CD8-positive, alpha-beta memory T cell (primary cell): ENCODE measurements at regions not wholly inside any gene's neighbourhood (a gene's known extent, or its start where the extent isn't known, plus 50 kb on each side); places are given as distances from the start of the nearest gene placed in this dataset.

Experiments used
- CTCF ChIA-PET: fragments of 350-600 bp; sonication (Branson Sonifier 250); formaldehyde crosslinking; loops from one replicate; lab custom pipeline; 2021; ENCODE audit warnings: antibody characterized with exemption; lab: Charles Lee
- POLR2A ChIA-PET: fragments of 350-600 bp; sonication (Branson Sonifier 250); formaldehyde crosslinking; loops from one replicate; lab custom pipeline; 2021; ENCODE audit warnings: antibody characterized with exemption; lab: Charles Lee
- DNase-seq, 5 donors: peaks; one replicate each; pipeline versions ENCODE4 v3.0.0 to v3.0.0-alpha.2; 2020 to 2022; ENCODE audit warnings: mixed read lengths in 1 of 5
- H3K27ac ChIP-seq: one replicate; pipeline ENCODE4 v1.7.0; 2013; ENCODE audit warnings: low read depth, mild to moderate bottlenecking, low read length, moderate library complexity
- H3K27me3 ChIP-seq: 2 replicates; pipeline ENCODE4 v1.7.0; 2013; ENCODE audit warnings: low read length, mild to moderate bottlenecking; ENCODE audit not compliant: insufficient read depth, poor library complexity, severe bottlenecking
- H3K36me3 ChIP-seq: 2 replicates; pipeline ENCODE4 v1.7.0; 2013; ENCODE audit warnings: mild to moderate bottlenecking, low read length, moderate library complexity; ENCODE audit not compliant: insufficient read depth
- H3K4me1 ChIP-seq: 2 replicates; pipeline ENCODE4 v1.7.0; 2013; ENCODE audit warnings: mild to moderate bottlenecking, low read length, moderate library complexity; ENCODE audit not compliant: insufficient read depth
- H3K4me3 ChIP-seq: 2 replicates; pipeline ENCODE4 v1.7.0; 2013; ENCODE audit warnings: mild to moderate bottlenecking, low read length
- H3K9me3 ChIP-seq: 2 replicates; pipeline ENCODE4 v1.7.0; 2013; ENCODE audit warnings: mild to moderate bottlenecking, low read length
- H3K27ac Mint-ChIP-seq, 8 donors: one replicate each; pipeline ENCODE4 v1.8.0; 2020 to 2021; ENCODE audit warnings: mixed read lengths in 8 of 8, mild to moderate bottlenecking in 6 of 8, inconsistent platforms in 3 of 8, moderate library complexity in 3 of 8
- H3K27me3 Mint-ChIP-seq, 2 donors: one replicate each; pipeline ENCODE4 v1.8.0; 2020 to 2021; ENCODE audit warnings: mixed read lengths in 2 of 2, mild to moderate bottlenecking in 1 of 2, moderate library complexity in 1 of 2
- H3K36me3 Mint-ChIP-seq, 3 donors: one replicate each; pipeline ENCODE4 v1.8.0; 2020 to 2021; ENCODE audit warnings: mixed read lengths in 3 of 3, inconsistent platforms in 1 of 3, mild to moderate bottlenecking in 1 of 3
- H3K4me1 Mint-ChIP-seq, 3 donors: one replicate each; pipeline ENCODE4 v1.8.0; 2020 to 2021; ENCODE audit warnings: mixed read lengths in 3 of 3, inconsistent platforms in 1 of 3, mild to moderate bottlenecking in 1 of 3
- H3K4me3 Mint-ChIP-seq, 7 donors: one replicate each; pipeline ENCODE4 v1.8.0; 2020 to 2021; ENCODE audit warnings: mixed read lengths in 7 of 7, mild to moderate bottlenecking in 6 of 7, moderate library complexity in 4 of 7, inconsistent platforms in 2 of 7
- H3K9me3 Mint-ChIP-seq, 5 donors: one replicate each; pipeline ENCODE4 v1.8.0; 2020 to 2022; ENCODE audit warnings: mixed read lengths in 5 of 5, mild to moderate bottlenecking in 3 of 5, moderate library complexity in 2 of 5, inconsistent platforms in 1 of 5

GRCh38 chr13:89843621-89844020, 1503.9 kb upstream of the MIR17HG start:
- Mint-ChIP-seq H3K9me3 (peaks cover 0 to 16% (median 5%) of the 10 kb centered on the region in 5 donors), H3K27me3 (no peaks in the 10 kb centered on the region), H3K4me1 (no peaks in the 10 kb centered on the region), H3K36me3 (no peaks in the 10 kb centered on the region), H3K27ac (no peak overlapping the region), H3K4me3 (no peak overlapping the region)
- H3K4me3 ChIP-seq = no peak overlapping the region
- POLR2A ChIA-PET = no interaction called here
- H3K27me3 ChIP-seq = no peaks in the 10 kb centered on the region
- H3K4me1 ChIP-seq = no peaks in the 10 kb centered on the region
- H3K9me3 ChIP-seq = no peaks in the 10 kb centered on the region
- CTCF ChIA-PET = no interaction called here
- no peaks in the 10 kb centered on the region for H3K36me3 ChIP-seq
- DNase-seq = no peak
- H3K27ac ChIP-seq = no peak overlapping the region

- no peaks in the 10 kb centered on the region for H3K27me3 ChIP-seq
- Mint-ChIP-seq H3K4me1 (no peaks in the 10 kb centered on the region), H3K27me3 (no peaks in the 10 kb centered on the region)
These were observed 1501.6 kb upstream of the MIR17HG start for GRCh38 chr13:89845874-89846273.

GRCh38 chr13:89846926-89847585, 1500.4 kb upstream of the MIR17HG start:
- DNase-seq = no peak
- ChIA-PET CTCF (no interaction called here), POLR2A (no interaction called here)
- Histone ChIP-seq H3K4me1 (no peaks in the 10 kb centered on the region), H3K9me3 (no peaks in the 10 kb centered on the region), H3K27ac (no peak overlapping the region), H3K36me3 (no peaks in the 10 kb centered on the region), H3K4me3 (no peak overlapping the region), H3K27me3 (no peaks in the 10 kb centered on the region)
- H3K27me3 Mint-ChIP-seq = no peaks in the 10 kb centered on the region
- H3K27ac Mint-ChIP-seq = no peak overlapping the region
- peaks cover 0 to 27% (median 3%) of the 10 kb centered on the region in 5 donors for H3K9me3 Mint-ChIP-seq
- no peaks in the 10 kb centered on the region for H3K36me3 Mint-ChIP-seq
- H3K4me3 Mint-ChIP-seq = no peak overlapping the region
- H3K4me1 Mint-ChIP-seq = no peaks in the 10 kb centered on the region

More at GRCh38 chr13:89845874-89846273, 1501.6 kb upstream of the MIR17HG start:
- H3K4me1 ChIP-seq = no peaks in the 10 kb centered on the region
- H3K27ac Mint-ChIP-seq = no peak overlapping the region
- H3K4me3 ChIP-seq = no peak overlapping the region
- ChIA-PET CTCF (no interaction called here), POLR2A (no interaction called here)
- no peak overlapping the region for H3K4me3 Mint-ChIP-seq
- no peaks in the 10 kb centered on the region for H3K36me3 Mint-ChIP-seq
- no peaks in the 10 kb centered on the region for H3K9me3 ChIP-seq
- H3K9me3 Mint-ChIP-seq = peaks cover 0 to 23% (median 7%) of the 10 kb centered on the region in 5 donors
- no peak overlapping the region for H3K27ac ChIP-seq
- DNase-seq = no peak
- no peaks in the 10 kb centered on the region for H3K36me3 ChIP-seq

GRCh38 chr13:89852570-89852969, 1494.9 kb upstream of the MIR17HG start:
- H3K27me3 Mint-ChIP-seq = no peaks in the 10 kb centered on the region
- no peak for DNase-seq
- Histone ChIP-seq H3K9me3 (no peaks in the 10 kb centered on the region), H3K36me3 (no peaks in the 10 kb centered on the region), H3K4me3 (no peak overlapping the region), H3K27ac (no peak overlapping the region), H3K4me1 (no peaks in the 10 kb centered on the region), H3K27me3 (no peaks in the 10 kb centered on the region)
- CTCF ChIA-PET = no interaction called here
- H3K36me3 Mint-ChIP-seq = no peaks in the 10 kb centered on the region
- H3K27ac Mint-ChIP-seq = no peak overlapping the region
- peaks cover 0 to 22% (median 3%) of the 10 kb centered on the region in 5 donors for H3K9me3 Mint-ChIP-seq
- H3K4me3 Mint-ChIP-seq = no peak overlapping the region
- H3K4me1 Mint-ChIP-seq = no peaks in the 10 kb centered on the region
- POLR2A ChIA-PET = no interaction called here

- ChIA-PET CTCF (no interaction called here), POLR2A (no interaction called here)
- H3K4me1 ChIP-seq = no peaks in the 10 kb centered on the region
- H3K36me3 Mint-ChIP-seq = no peaks in the 10 kb centered on the region
- DNase-seq = no peak
- H3K9me3 Mint-ChIP-seq = peaks cover under 1 to 26% (median 2%) of the 10 kb centered on the region in 5 donors
- H3K36me3 ChIP-seq = no peaks in the 10 kb centered on the region
- H3K27me3 Mint-ChIP-seq = no peaks in the 10 kb centered on the region
- H3K27ac Mint-ChIP-seq = no peak overlapping the region
- no peaks in the 10 kb centered on the region for H3K9me3 ChIP-seq
- H3K27ac ChIP-seq = no peak overlapping the region
- no peaks in the 10 kb centered on the region for H3K4me1 Mint-ChIP-seq
- no peak overlapping the region for H3K4me3 Mint-ChIP-seq
- no peak overlapping the region for H3K4me3 ChIP-seq
- H3K27me3 ChIP-seq = no peaks in the 10 kb centered on the region
These were observed 1491.0 kb upstream of the MIR17HG start for GRCh38 chr13:89856512-89856911.

- Histone ChIP-seq H3K36me3 (no peaks in the 10 kb centered on the region), H3K9me3 (no peaks in the 10 kb centered on the region), H3K4me1 (no peaks in the 10 kb centered on the region), H3K4me3 (no peak overlapping the region), H3K27ac (no peak overlapping the region), H3K27me3 (no peaks in the 10 kb centered on the region)
- Mint-ChIP-seq H3K27me3 (no peaks in the 10 kb centered on the region), H3K9me3 (peaks cover 2 to 24% (median 6%) of the 10 kb centered on the region in 5 donors), H3K27ac (no peak overlapping the region), H3K4me1 (no peaks in the 10 kb centered on the region), H3K36me3 (no peaks in the 10 kb centered on the region), H3K4me3 (no peak overlapping the region)
- POLR2A ChIA-PET = no interaction called here
- CTCF ChIA-PET = no interaction called here
- DNase-seq = no peak
These were observed 1490.0 kb upstream of the MIR17HG start for GRCh38 chr13:89857502-89857901.

- Mint-ChIP-seq H3K4me1 (no peaks in the 10 kb centered on the region), H3K27ac (no peak overlapping the region), H3K27me3 (no peaks in the 10 kb centered on the region), H3K4me3 (no peak overlapping the region), H3K36me3 (no peaks in the 10 kb centered on the region), H3K9me3 (peaks cover 2 to 28% (median 10%) of the 10 kb centered on the region in 5 donors)
- no peak for DNase-seq
- Histone ChIP-seq H3K36me3 (no peaks in the 10 kb centered on the region), H3K27me3 (no peaks in the 10 kb centered on the region), H3K27ac (no peak overlapping the region), H3K4me3 (no peak overlapping the region), H3K9me3 (no peaks in the 10 kb centered on the region), H3K4me1 (no peaks in the 10 kb centered on the region)
- POLR2A ChIA-PET = no interaction called here
- CTCF ChIA-PET = no interaction called here
These were observed 1485.3 kb upstream of the MIR17HG start for GRCh38 chr13:89862011-89862690.

- no peaks in the 10 kb centered on the region for H3K4me1 Mint-ChIP-seq
- no peak for DNase-seq
- H3K9me3 Mint-ChIP-seq = peaks cover 4 to 29% (median 12%) of the 10 kb centered on the region in 5 donors
- Histone ChIP-seq H3K9me3 (no peaks in the 10 kb centered on the region), H3K4me3 (no peak overlapping the region), H3K27me3 (no peaks in the 10 kb centered on the region), H3K4me1 (no peaks in the 10 kb centered on the region), H3K36me3 (no peaks in the 10 kb centered on the region), H3K27ac (no peak overlapping the region)
- no peaks in the 10 kb centered on the region for H3K27me3 Mint-ChIP-seq
- ChIA-PET POLR2A (no interaction called here), CTCF (no interaction called here)
- H3K4me3 Mint-ChIP-seq = no peak overlapping the region
- no peaks in the 10 kb centered on the region for H3K36me3 Mint-ChIP-seq
- no peak overlapping the region for H3K27ac Mint-ChIP-seq
These were observed 1484.8 kb upstream of the MIR17HG start for GRCh38 chr13:89862691-89863036.
